NCI-H187 (cell line): ENCODE measurements at regions not wholly inside any gene's neighbourhood (a gene's known extent, or its start where the extent isn't known, plus 50 kb on each side); places are given as distances from the start of the nearest gene placed in this dataset.

ENCODE experiments used
- DNase-seq, 2 experiments: peaks; one replicate each; lab custom pipeline; 2025; lab: John Stamatoyannopoulos, UW

DNA sequence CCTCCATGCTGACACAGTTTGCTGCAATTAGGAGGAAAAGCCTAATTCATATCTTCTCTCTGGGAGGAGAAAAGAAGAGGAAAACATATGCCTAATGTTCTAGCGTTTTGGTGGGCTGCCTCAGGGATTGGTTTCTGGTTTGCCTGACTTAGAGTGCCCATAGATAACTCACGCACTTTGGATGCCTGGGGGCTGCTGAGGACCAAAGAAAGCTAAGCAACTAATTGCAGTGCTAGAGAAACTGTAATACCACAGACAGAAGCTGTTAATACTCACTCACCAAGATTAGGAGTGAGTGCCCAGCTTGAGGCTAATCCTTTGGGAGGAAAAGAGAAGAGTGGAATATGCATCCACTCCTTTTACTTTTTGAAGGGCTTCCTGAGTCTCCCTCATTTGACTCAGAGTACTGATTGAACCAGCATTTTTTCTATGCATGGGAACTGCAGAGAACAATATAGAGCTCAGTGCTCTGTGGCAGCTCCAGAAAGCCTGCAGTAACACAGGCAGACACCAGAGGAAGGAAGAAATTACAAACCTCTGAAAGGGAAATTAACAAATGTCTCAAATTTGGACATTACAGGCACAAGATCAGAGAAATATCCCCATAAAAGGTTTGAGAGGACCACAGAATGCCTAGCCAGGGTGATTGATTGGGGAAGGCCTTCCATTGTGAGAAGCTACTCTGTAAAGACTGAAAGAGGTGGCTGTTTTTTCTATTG is 666.4 kb downstream of the OLFM4 start:
- DNase-seq = no peak

DNA sequence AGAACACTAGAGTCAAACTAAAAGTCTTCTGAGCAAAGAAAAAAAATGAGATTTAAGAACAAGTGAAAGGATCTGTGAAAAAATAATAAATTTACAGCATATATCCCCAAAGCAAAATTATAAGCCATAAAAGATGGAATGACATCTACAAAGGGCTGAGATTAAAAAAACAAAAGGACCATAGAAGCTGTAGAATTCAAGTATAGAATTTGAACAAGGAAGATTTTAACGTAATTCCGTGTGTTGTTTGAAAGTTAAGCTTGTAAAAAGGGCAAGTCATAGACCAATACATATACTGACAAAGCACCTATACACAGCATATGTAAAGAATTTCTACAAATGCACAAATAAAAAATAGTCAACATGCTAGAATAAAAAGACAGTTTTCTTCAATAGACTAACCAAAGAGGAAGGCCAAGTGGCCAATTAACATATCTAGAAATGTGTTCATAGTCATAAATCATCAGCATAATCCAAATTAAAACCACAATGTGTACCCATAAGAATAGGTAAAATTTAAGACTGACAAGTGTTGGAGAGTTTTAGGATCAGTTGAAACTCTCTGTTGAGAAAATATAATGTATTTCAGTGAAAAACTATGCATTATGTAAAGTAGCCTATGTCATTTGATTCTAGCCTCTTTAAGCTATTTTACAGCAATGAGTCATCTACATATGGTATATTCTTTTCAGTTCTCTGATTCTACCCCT is 674.9 kb downstream of the OLFM4 start:
- no peak for DNase-seq

DNA sequence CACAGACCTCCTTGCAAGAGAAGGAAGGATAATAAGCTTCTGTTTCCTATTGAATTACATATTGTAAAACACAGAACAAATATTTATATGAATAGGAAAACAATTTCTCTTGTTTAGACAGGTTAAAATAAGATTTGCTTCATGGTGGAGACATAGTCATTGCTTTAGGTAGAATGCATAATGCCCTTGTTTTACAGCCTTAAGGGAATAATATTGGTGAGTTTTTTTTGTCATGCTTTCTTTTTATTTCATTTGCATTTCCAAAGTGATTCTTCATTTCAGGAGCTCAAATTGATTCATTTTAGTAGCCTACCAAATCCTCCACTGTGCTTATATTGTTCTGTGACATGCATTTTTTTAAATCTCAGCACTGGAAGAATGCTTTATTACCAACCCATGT is 690.7 kb downstream of the OLFM4 start:
- DNase-seq = no peak

DNA sequence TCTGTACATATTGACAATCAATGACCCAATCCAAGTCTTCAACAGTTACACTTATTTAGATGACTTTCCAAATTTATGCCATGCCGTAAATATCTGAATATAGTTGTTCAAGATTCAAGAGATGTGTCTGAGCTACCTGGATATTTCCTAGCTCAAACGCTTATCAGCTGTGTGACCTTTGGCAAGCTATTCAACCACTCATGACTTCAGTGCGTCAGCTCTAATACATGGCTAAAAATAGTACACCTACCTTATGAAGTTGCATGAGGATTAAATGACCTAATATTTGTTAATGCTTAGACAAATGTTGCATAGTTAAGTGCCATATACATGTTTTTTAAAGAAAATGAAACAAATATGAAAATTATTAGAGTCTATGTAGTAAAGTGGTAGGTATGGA is 704.1 kb downstream of the OLFM4 start:
- no peak for DNase-seq

DNA sequence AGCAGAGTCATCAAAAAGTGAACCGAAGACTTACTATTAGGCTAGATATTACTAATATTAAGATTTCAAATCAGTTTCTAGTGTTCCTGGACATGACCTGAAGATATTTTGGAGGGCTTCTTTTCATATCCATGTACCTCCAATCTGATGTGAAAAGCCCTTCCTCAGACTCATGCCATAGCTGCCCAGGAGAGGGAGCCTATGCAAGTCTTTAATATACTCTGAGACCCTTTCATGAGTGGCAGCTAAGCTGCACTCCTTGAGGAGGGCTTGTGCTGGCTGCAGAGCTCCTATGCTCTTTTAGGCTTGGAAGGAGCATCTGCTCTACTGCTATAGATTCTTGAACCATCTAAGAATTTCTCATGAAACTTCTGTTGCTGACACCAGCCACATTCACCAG is 715.3 kb downstream of the OLFM4 start:
- no peak for DNase-seq

DNA sequence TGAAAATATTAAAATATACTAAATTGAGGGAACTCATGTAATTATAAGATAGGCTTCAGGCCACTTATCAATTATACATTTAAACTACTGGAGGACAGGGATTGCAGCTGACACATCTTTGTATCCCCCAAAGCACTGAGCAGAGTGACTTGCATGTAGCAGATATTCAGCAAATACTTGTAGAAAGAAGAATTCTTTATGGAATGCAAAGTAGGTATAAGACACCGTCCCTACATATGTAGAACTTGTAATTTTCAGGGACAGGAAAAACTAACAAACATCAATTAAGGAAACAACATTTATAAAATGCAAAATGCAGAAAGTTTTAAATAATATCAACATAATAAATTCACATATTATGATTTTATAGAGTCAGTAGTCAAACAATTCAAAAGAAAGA is 719.2 kb downstream of the OLFM4 start:
- DNase-seq = no peak

DNA sequence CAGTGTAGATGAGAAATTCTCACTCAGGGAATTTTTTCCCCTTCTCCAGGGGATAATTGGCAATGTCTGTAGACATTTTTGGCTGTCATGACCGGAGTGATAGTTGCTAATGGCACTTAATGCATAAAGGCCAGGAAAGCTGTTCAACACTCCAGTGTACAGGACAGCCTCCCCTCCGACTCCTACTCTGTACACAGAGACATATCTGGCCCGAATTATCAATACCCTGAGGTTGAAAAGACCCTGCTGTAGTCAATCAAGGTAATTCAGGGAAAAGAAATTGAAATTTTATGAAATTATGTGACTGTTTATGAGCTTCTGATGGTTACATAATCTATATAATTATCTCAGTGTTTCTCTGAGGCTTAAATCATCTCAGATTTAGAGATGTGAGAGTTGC is 720.7 kb downstream of the OLFM4 start:
- DNase-seq = no peak

DNA sequence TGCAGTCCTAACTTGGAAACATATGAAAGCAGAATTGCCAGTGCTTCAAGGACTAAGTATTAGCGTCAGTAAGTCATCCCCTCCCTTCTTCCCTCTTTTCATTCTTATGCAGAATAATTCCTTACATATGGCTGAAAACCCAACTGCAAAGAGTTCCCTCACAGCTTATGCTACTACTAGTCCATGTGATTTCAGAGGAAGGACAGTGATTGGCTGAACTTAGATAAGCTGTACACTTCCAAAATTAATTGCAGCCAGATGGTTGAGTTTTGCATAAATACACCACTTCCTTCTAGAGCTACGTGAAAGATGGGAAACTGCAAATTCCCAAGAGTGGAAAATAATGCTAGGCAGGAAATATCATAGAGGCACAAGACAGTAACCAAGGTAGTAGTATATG is 730.4 kb downstream of the OLFM4 start:
- no peak for DNase-seq

DNA sequence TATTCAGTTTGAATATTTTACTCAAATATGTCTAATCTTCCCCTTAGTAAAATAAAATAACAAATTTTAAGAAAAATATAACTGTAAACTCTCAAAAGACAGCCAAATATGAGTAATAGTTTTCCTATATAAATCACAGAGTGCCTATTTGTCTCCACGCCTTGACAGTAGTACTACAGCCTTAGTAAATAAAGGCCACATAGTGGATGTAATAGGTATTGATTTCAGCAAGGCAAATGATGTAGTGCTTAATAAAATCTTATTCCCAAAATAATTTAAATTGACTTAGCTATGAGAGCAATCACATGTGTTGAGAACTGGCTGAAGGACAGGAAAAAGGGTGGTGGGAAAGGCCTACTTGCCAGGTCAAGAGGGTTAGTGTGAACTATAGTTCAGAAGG is 747.2 kb downstream of the OLFM4 start:
- DNase-seq = no peak

DNA sequence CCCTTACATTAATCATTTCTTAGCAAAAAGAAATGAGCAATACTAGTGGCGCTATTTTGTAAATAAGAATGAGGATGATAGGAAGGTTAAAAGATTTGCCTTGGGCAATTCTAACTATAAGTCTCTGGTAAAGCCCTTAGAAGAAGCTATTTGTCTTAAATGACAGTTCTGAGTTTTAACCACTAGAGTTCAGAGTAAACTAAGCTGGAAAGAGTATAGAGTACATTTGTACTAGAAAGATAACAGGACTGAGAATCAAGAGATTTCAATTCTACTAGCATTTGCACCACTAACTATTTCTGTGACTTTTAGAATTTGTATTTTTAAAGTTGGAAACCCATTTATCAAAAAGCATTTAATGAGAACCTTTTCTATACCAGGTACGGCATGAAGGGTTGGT is 750.3 kb downstream of the OLFM4 start:
- DNase-seq = no peak

DNA sequence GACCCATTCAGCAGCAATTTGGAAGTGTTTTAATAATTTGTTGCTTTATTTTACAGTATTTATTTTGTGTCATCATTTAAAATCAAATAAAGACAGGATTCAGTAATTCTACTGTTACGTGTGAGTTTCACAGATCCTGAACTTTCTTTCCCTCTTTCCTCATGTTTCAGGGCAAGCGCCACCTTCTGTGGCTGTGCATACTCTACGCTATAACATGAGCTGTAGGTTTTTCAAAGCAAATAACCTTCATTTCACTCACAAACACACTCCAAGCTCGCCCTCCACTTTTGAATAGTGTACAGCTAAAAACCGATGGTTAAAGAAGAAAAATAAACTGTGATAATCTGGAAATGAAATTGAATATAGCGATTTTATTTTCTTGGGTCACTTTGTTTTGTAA is 753.3 kb downstream of the OLFM4 start:
- DNase-seq = no peak

DNA sequence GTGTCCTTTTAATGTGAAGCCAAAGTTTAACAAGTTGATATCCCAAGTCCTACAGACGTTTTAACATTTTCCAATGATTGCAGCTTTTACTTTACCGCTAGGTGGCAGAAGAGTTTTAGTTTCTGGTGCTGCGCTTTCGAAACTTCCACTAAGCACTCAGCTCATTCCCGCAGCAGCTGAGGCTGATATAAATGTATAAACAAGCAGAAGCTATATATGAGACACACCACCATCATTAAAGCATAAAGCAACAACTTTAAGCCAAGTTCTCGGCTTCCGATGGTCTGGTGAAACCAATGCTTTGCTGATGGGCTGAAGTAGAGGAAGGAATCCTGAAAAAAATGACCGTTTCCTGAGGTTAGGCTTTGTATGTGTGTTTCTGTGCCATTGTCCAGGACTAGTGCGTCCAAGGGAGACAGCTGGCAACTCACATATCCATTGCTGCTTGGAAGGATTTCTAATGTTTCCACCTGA is 753.9 kb downstream of the OLFM4 start:
- peak; percentile 56 to 74 for DNase-seq

DNA sequence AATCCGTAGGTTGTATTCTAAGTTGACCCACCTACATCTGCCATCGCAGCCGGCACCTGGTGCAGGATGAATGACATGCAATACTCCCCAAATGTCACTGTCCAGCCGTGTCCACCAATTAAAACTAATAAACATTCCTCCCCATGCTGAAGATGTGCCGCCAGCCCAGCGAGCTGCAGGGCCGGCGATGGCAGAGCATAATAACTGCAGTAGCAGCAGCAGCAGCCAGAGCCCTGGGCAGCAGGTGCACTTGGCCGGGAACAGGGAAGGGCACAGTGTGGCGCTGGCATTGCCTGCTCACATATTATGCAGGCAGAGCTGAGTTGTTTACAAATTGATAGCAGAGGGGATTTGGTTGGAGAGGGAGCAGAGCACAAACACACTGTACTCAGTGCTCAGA is 754.9 kb downstream of the OLFM4 start:
- peak in 1 of 2 experiments; percentile 9 for DNase-seq

DNA sequence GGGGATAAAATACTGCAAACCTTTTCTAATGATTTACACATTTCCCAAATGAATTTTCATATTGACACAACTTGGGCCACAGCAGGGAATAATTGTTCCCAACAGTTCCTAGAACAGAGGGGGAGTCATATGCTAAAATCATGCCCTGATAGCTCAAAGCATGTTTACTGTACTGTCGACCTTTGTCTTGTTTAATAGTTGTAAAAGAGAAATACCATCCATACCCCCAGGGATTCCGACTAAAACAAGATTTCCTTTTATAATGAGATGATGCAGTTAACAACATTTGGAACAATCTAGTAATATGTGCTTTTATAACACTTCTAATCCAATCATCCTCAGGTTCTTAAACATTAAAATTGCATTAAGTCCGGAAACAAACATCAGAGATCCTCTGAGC is 759.7 kb downstream of the OLFM4 start:
- DNase-seq = no peak

DNA sequence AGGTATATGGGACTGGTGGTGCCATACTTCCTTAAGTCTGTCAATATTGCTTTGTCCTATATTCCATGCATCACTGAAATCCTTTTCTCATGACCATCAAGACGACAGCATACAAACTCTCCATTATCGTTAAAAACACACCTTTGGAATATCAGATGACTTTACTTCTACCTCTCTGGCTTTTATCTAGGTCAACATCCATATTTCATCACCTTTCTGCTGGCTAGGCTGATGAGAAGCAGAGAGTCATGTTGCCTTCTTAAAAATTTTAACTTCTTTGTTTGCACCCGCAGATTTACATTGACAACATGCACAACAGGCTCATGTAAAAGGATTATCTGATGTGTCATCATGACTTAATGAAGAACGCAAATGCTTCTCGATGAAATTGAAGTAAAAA is 771.4 kb downstream of the OLFM4 start:
- no peak for DNase-seq

DNA sequence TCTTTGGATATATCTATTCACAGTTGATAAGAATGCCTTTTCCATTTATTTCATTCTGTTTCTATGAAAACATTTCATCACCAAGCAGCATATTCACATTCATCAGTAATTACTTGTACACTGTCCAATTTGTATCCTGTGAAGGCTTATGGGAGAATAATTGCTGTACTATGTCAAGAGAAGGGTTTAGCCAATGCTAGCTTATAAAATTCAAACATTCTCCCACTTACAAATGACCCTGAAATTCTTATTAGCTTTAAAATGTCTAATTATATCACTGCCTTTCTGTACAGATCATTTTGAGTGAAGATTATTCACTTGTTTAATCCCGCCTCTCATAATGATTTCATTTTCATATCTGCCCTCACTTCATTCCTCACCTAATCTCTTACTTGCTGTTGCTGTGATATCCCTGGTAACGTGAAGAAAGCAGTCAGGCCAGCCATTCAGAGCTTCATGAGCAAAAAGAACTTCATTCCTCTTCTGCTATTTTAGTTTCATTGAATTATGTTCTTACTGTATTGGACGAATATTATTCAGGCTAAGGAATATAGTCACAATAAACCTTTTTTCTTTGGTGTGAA is 778.7 kb downstream of the OLFM4 start:
- DNase-seq = no peak

DNA sequence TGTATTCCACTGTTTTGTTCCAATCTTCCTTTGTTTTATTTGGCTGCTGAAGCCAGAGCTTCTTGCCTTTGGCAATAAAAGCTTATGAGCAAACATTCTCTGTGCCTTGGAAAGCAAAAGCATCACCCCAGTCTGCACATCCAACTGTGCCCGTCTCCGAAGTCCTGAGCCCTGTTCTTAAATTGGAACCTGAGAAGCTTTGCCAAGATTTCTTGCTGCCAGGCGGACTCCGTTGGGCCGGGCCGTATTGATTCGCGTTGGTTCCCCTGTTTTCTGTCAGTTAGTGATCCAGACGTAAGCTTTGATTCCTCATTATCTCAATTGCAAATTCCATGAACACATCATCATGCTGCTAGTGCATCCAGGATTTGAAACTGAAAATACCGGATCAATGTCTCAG is 793.0 kb downstream of the OLFM4 start:
- DNase-seq = no peak

DNA sequence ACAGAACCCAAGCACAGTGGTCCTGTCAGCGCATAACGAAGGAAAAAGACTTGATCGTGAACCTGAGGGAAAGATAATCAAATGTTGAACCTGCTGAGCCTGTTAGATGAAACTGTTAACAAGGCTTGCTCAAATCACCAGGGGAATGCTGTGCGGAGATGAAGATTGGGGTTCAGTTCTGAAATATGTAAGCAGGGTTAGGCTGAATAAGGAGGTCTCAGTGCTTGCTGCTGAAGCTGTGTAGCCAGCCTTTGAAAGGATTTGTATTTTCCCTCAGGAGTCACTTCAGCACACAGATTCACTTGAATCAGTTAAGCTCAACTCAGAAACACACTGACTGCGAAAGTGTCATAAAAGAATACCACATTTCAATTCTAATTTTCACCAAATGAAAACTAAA is 793.5 kb downstream of the OLFM4 start:
- DNase-seq = no peak

DNA sequence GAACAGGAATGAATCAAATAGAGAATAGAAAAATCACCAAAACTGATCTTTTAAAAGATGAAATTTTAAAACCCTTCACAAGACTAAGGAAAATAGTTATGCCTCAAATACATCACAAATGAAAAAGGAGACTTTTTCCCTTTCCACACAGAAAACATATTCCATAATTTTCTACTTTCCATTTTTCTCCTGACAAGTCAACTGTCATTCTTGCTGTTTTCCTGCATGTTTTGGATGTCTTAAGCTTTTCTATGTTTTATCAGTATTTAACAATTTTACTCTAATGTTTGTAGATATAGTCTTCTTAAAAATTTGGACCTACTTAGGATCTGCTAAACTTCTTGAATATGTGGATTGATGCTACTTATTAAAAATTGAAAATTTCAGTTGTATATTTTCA is 810.8 kb downstream of the OLFM4 start:
- DNase-seq = no peak

DNA sequence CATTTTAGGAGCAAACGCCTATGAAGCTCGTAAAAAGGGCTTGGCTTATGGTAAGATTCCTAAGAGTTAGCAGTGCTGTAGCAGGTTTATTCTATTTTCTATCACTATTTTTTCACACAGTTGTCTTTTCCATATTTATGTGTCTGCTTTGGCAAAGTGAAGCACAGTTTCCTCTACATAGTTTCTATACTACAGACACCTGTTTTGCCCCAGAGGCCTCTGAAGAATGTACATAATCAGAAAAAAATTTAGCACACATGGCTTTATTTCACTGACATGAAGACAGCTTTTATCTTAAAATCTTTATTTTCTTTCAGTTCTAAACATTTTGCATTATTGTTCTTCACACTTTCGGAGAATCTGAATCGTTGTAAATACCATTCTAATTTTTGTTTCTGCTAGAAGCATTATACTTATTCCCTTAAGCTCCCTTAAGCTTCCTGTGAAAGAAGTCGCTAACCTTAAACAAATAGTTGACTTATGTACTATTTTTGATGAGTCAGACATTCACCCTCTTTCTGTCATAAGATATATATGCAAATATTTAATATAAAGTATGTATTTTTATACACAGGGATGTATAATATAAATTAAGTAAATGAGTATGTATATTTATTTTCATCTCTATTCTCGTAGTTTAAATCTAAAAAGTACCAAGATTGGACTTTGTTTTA is 816.0 kb downstream of the OLFM4 start:
- DNase-seq = no peak

DNA sequence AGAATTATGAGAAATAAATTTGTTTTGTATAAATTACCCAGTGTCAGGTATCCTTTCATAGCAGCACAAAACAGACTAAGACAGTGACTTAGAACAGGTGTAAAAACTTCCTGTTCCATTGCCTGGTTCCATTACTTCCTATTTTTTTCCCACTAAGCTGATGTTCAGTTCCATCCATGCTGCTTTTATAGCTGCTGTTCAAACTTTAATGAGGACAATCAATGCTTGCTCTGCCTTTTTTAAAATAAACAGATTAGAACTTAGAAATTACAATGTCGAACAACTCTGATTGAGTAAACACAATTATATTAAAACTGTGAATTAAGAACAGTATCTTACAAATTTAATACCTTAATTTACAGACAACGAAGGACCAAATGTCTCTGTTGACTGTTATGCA is 818.9 kb downstream of the OLFM4 start:
- DNase-seq = no peak

DNA sequence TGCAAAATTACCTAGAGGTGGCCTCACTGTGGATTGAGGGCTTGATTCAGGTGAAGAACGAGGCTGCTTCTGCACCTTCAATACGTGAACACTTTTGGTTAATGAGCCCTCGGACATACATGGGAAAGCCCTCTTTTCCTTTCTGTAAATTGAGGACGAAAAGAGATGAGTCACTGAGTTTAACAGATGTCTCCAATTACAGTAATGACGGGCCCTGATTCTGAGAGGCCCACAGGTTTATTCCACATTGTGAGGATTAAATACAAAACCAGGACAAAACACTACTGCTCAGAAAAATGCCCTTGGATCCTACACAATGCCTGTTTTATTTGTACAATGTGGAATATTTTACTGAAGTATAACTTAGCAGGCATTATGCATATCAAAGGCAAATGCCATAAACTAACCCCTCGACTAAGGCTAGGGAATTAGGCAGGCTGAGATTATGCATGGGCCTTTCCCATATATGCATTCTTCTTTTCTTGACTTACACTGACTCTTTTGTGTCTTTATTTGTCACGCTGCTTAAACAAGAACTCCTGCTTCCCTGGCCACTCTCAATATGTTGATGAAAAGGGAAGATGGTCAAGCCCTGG is 819.9 kb downstream of the OLFM4 start:
- no peak for DNase-seq
